SK-N-SH (cell line): ENCODE measurements at regions not wholly inside any gene's neighbourhood (a gene's known extent, or its start where the extent isn't known, plus 50 kb on each side); places are given as distances from the start of the nearest gene placed in this dataset.

Experiments used
- CHD2 ChIP-seq: fragments of 150-350 bp; IDR thresholded peaks from 2 replicates; pipeline ENCODE4 v1.6.1; 2018; ENCODE audit warnings: low read length; ENCODE audit not compliant: partially characterized antibody
- EP300 ChIP-seq, 2 experiments: IDR thresholded peaks; 2 replicates each; pipeline versions ENCODE4 v1.4.0 to v1.6.1; 2012; ENCODE audit warnings: borderline replicate concordance in 1 of 2, low read depth in 1 of 2, low read length in 1 of 2
- EZH2phosphoT487 ChIP-seq: fragments of 200-600 bp; sonication (generic); IDR thresholded peaks from 2 replicates; pipeline ENCODE4 v1.6.1; 2017; ENCODE audit warnings: low read depth, mixed run types, mild to moderate bottlenecking, antibody characterized with exemption, moderate library complexity, borderline replicate concordance
- NFIC ChIP-seq: IDR thresholded peaks from 2 replicates; pipeline ENCODE4 v1.4.0; 2012; ENCODE audit warnings: borderline replicate concordance
- REST ChIP-seq: IDR thresholded peaks from 2 replicates; pipeline ENCODE4 v1.6.1; 2012; ENCODE audit warnings: mild to moderate bottlenecking, low read depth, low read length, moderate library complexity
- RFX5 ChIP-seq: IDR thresholded peaks from 2 replicates; pipeline ENCODE4 v1.6.1; 2012; ENCODE audit warnings: mild to moderate bottlenecking, improper control_type of control experiment, low read length
- TAF1 ChIP-seq: IDR thresholded peaks from 2 replicates; pipeline ENCODE4 v1.6.1; 2012; ENCODE audit warnings: low read depth, mild to moderate bottlenecking, low read length, moderate library complexity, borderline replicate concordance
- TF ChIP-seq, protein P1 (sequence below): fragments of 200-600 bp; sonication (generic); IDR thresholded peaks from 2 replicates; pipeline ENCODE4 v1.6.1; 2017; ENCODE audit warnings: antibody characterized with exemption, mild to moderate bottlenecking, moderate library complexity

DNA sequence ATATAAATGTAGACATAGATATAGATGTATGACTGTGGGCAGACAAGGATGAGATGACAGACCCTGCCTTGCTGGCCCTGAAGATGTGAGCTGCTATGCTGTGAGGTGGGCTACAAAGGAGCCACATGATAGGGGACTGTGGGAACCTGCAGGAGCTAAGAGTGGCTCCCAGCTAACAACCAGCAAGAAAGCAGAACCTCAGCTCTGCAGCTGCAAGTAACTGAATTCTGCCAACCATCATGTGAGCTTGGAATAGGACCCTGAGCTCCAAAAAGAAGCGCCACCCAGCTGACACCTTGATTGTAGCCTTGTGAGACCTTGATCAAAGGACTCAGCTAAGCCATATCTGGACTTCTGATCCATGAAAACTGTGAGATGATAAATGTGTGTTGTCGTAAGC, 123.3 kb upstream of the GRM7 start:
- TF ChIP-seq CHD2 (no peak), REST (no peak), NFIC (no peak), TAF1 (no peak), RFX5 (no peak), EZH2phosphoT487 (no peak), EP300 (IDR thresholded peaks at IDR 0.05; ENCODE audit: borderline replicate concordance in 1 of 2, low read depth in 1 of 2, low read length in 1 of 2) (no peak)
- TF ChIP-seq, protein P1, sequence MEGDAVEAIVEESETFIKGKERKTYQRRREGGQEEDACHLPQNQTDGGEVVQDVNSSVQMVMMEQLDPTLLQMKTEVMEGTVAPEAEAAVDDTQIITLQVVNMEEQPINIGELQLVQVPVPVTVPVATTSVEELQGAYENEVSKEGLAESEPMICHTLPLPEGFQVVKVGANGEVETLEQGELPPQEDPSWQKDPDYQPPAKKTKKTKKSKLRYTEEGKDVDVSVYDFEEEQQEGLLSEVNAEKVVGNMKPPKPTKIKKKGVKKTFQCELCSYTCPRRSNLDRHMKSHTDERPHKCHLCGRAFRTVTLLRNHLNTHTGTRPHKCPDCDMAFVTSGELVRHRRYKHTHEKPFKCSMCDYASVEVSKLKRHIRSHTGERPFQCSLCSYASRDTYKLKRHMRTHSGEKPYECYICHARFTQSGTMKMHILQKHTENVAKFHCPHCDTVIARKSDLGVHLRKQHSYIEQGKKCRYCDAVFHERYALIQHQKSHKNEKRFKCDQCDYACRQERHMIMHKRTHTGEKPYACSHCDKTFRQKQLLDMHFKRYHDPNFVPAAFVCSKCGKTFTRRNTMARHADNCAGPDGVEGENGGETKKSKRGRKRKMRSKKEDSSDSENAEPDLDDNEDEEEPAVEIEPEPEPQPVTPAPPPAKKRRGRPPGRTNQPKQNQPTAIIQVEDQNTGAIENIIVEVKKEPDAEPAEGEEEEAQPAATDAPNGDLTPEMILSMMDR: no peak
